GM21576 (cell line): ENCODE measurements at regions not wholly inside any gene's neighbourhood (a gene's known extent, or its start where the extent isn't known, plus 50 kb on each side); places are given as distances from the start of the nearest gene placed in this dataset.

Source experiments
- ATAC-seq: cut with Tn5 transposase; IDR thresholded peaks from one replicate; pipeline ENCODE4 v1.9.1; 2021; ENCODE audit warnings: mild to moderate bottlenecking, moderate library complexity; ENCODE audit not compliant: unreplicated experiment

GRCh38 chr2:164186591-164186990 is 434.7 kb downstream of the GRB14 start:
- ATAC-seq, result no peak

- ATAC-seq, result no peak
These were observed 439.1 kb downstream of the GRB14 start for GRCh38 chr2:164182116-164182627.

GRCh38 chr2:164178835-164179465 is 442.3 kb downstream of the GRB14 start:
- no peak for ATAC-seq

GRCh38 chr2:164164602-164165001 is 428.8 kb upstream of the FIGN start:
- no peak for ATAC-seq

- no peak for ATAC-seq
These were observed 419.8 kb upstream of the FIGN start for GRCh38 chr2:164155558-164155957.

- no peak for ATAC-seq
These were observed 415.7 kb upstream of the FIGN start for GRCh38 chr2:164151522-164151921.

- no peak for ATAC-seq
These were observed 414.8 kb upstream of the FIGN start for GRCh38 chr2:164150604-164151003.

- no peak for ATAC-seq
These were observed 410.6 kb upstream of the FIGN start for GRCh38 chr2:164146441-164146840.

GRCh38 chr2:164145093-164145987 is 409.5 kb upstream of the FIGN start:
- no peak for ATAC-seq

- no peak for ATAC-seq
These were observed 407.5 kb upstream of the FIGN start for GRCh38 chr2:164143183-164143930.

- no peak for ATAC-seq
These were observed 406.9 kb upstream of the FIGN start for GRCh38 chr2:164142755-164143154.

GRCh38 chr2:164141271-164141670 is 405.5 kb upstream of the FIGN start:
- no peak for ATAC-seq

GRCh38 chr2:164138750-164139149 is 402.9 kb upstream of the FIGN start:
- ATAC-seq, result no peak

- ATAC-seq, result no peak
These were observed 398.5 kb upstream of the FIGN start for GRCh38 chr2:164134336-164134735.

- ATAC-seq, result no peak
These were observed 392.2 kb upstream of the FIGN start for GRCh38 chr2:164127971-164128527.

GRCh38 chr2:164126960-164127660 is 391.3 kb upstream of the FIGN start:
- no peak for ATAC-seq

GRCh38 chr2:164115806-164116205 is 380.0 kb upstream of the FIGN start:
- no peak for ATAC-seq

- ATAC-seq, result no peak
These were observed 379.1 kb upstream of the FIGN start for GRCh38 chr2:164114937-164115336.

GRCh38 chr2:164112105-164112504 is 376.3 kb upstream of the FIGN start:
- ATAC-seq, result no peak

GRCh38 chr2:164110515-164110914 is 374.7 kb upstream of the FIGN start:
- ATAC-seq, result no peak
